ENCODE measurements at regions not wholly inside any gene's neighbourhood (a gene's known extent, or its start where the extent isn't known, plus 50 kb on each side); places are given as distances from the start of the nearest gene placed in this dataset.

DNA sequence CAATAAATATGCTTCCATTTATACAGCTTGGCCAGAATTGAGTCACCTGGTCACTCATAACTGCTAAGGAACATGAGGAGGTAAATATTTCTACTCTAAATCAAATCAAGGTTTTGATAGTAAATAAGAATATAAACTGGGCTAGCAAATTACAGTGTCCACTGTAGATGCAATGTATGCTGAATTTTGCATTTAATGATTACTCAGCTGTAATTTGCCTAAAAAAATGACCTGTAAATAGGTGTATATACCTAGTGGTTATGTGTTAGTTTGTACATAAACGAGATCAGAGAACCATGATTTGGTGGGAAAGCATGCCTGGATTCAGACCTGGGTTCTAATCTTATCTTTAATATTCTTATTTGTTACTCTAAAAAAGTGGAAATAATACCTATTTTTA is 76.6 kb upstream of the CNTN1 start:
- Mint-ChIP-seq H3K36me3 (peaks cover 10% of the 10 kb centered on the region; the same call in 1 of the 2 replicates), H3K27me3 (ENCODE audit: low read depth) (no peaks in the 10 kb centered on the region), H3K27ac (no peak overlapping the region), H3K4me1 (peaks cover 9% of the 10 kb centered on the region; the same call in 1 of the 2 replicates), H3K4me3 (no peak overlapping the region), H3K9me3 (peaks cover 24% of the 10 kb centered on the region)
- no peak for DNase-seq (ENCODE audit: low spot score)
- TF ChIP-seq NR3C1 (CRISPR knock-in tag; conservative IDR thresholded peaks at IDR 0.05; ENCODE audit: low read depth) = no peak
- TF ChIP-seq, protein P1, sequence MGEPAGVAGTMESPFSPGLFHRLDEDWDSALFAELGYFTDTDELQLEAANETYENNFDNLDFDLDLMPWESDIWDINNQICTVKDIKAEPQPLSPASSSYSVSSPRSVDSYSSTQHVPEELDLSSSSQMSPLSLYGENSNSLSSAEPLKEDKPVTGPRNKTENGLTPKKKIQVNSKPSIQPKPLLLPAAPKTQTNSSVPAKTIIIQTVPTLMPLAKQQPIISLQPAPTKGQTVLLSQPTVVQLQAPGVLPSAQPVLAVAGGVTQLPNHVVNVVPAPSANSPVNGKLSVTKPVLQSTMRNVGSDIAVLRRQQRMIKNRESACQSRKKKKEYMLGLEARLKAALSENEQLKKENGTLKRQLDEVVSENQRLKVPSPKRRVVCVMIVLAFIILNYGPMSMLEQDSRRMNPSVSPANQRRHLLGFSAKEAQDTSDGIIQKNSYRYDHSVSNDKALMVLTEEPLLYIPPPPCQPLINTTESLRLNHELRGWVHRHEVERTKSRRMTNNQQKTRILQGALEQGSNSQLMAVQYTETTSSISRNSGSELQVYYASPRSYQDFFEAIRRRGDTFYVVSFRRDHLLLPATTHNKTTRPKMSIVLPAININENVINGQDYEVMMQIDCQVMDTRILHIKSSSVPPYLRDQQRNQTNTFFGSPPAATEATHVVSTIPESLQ (CRISPR knock-in tag; IDR thresholded peaks at IDR 0.05) = no peak
- no peak for TF ChIP-seq TP53 (CRISPR knock-in tag; IDR thresholded peaks at IDR 0.05)
- TF ChIP-seq, protein P2, sequence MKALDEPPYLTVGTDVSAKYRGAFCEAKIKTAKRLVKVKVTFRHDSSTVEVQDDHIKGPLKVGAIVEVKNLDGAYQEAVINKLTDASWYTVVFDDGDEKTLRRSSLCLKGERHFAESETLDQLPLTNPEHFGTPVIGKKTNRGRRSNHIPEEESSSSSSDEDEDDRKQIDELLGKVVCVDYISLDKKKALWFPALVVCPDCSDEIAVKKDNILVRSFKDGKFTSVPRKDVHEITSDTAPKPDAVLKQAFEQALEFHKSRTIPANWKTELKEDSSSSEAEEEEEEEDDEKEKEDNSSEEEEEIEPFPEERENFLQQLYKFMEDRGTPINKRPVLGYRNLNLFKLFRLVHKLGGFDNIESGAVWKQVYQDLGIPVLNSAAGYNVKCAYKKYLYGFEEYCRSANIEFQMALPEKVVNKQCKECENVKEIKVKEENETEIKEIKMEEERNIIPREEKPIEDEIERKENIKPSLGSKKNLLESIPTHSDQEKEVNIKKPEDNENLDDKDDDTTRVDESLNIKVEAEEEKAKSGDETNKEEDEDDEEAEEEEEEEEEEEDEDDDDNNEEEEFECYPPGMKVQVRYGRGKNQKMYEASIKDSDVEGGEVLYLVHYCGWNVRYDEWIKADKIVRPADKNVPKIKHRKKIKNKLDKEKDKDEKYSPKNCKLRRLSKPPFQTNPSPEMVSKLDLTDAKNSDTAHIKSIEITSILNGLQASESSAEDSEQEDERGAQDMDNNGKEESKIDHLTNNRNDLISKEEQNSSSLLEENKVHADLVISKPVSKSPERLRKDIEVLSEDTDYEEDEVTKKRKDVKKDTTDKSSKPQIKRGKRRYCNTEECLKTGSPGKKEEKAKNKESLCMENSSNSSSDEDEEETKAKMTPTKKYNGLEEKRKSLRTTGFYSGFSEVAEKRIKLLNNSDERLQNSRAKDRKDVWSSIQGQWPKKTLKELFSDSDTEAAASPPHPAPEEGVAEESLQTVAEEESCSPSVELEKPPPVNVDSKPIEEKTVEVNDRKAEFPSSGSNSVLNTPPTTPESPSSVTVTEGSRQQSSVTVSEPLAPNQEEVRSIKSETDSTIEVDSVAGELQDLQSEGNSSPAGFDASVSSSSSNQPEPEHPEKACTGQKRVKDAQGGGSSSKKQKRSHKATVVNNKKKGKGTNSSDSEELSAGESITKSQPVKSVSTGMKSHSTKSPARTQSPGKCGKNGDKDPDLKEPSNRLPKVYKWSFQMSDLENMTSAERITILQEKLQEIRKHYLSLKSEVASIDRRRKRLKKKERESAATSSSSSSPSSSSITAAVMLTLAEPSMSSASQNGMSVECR (CRISPR knock-in tag; IDR thresholded peaks at IDR 0.05; ENCODE audit: borderline replicate concordance) = no peak
- no peak for TF ChIP-seq SMAD4 (CRISPR knock-in tag; IDR thresholded peaks at IDR 0.05)
- TF ChIP-seq GTF2I (CRISPR knock-in tag; conservative IDR thresholded peaks at IDR 0.05) = no peak
- no peak for TF ChIP-seq OVOL2 (CRISPR knock-in tag; IDR thresholded peaks at IDR 0.05; ENCODE audit: borderline replicate concordance)
- TF ChIP-seq IRF2 (CRISPR knock-in tag; IDR thresholded peaks at IDR 0.05; ENCODE audit: borderline replicate concordance, low read depth) = no peak
- TF ChIP-seq, protein P3, sequence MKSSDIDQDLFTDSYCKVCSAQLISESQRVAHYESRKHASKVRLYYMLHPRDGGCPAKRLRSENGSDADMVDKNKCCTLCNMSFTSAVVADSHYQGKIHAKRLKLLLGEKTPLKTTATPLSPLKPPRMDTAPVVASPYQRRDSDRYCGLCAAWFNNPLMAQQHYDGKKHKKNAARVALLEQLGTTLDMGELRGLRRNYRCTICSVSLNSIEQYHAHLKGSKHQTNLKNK (CRISPR knock-in tag; IDR thresholded peaks at IDR 0.05) = no peak
- TF ChIP-seq, protein P4, sequence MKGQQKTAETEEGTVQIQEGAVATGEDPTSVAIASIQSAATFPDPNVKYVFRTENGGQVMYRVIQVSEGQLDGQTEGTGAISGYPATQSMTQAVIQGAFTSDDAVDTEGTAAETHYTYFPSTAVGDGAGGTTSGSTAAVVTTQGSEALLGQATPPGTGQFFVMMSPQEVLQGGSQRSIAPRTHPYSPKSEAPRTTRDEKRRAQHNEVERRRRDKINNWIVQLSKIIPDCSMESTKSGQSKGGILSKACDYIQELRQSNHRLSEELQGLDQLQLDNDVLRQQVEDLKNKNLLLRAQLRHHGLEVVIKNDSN (CRISPR knock-in tag; IDR thresholded peaks at IDR 0.05) = no peak
- TF ChIP-seq, protein P5, sequence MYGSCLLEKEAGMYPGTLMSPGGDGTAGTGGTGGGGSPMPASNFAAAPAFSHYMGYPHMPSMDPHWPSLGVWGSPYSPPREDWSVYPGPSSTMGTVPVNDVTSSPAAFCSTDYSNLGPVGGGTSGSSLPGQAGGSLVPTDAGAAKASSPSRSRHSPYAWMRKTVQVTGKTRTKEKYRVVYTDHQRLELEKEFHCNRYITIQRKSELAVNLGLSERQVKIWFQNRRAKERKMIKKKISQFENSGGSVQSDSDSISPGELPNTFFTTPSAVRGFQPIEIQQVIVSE (CRISPR knock-in tag; IDR thresholded peaks at IDR 0.05; ENCODE audit: borderline replicate concordance) = no peak
- TF ChIP-seq NFE2L1 (CRISPR knock-in tag; IDR thresholded peaks at IDR 0.05) = no peak
- no peak for TF ChIP-seq ZNF423 (CRISPR knock-in tag; IDR thresholded peaks at IDR 0.05)
- TF ChIP-seq, protein P6, sequence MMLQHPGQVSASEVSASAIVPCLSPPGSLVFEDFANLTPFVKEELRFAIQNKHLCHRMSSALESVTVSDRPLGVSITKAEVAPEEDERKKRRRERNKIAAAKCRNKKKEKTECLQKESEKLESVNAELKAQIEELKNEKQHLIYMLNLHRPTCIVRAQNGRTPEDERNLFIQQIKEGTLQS (CRISPR knock-in tag; conservative IDR thresholded peaks at IDR 0.05) = no peak
- TF ChIP-seq, protein P7, sequence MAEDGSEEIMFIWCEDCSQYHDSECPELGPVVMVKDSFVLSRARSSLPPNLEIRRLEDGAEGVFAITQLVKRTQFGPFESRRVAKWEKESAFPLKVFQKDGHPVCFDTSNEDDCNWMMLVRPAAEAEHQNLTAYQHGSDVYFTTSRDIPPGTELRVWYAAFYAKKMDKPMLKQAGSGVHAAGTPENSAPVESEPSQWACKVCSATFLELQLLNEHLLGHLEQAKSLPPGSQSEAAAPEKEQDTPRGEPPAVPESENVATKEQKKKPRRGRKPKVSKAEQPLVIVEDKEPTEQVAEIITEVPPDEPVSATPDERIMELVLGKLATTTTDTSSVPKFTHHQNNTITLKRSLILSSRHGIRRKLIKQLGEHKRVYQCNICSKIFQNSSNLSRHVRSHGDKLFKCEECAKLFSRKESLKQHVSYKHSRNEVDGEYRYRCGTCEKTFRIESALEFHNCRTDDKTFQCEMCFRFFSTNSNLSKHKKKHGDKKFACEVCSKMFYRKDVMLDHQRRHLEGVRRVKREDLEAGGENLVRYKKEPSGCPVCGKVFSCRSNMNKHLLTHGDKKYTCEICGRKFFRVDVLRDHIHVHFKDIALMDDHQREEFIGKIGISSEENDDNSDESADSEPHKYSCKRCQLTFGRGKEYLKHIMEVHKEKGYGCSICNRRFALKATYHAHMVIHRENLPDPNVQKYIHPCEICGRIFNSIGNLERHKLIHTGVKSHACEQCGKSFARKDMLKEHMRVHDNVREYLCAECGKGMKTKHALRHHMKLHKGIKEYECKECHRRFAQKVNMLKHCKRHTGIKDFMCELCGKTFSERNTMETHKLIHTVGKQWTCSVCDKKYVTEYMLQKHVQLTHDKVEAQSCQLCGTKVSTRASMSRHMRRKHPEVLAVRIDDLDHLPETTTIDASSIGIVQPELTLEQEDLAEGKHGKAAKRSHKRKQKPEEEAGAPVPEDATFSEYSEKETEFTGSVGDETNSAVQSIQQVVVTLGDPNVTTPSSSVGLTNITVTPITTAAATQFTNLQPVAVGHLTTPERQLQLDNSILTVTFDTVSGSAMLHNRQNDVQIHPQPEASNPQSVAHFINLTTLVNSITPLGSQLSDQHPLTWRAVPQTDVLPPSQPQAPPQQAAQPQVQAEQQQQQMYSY (CRISPR knock-in tag; IDR thresholded peaks at IDR 0.05) = no peak
- no peak for TF ChIP-seq HMGA2 (CRISPR knock-in tag; IDR thresholded peaks at IDR 0.05)
- ATAC-seq = no peak
- CTCF ChIA-PET = no interaction called here
- POLR2A ChIA-PET = no interaction called here
